A549 (cell line): ENCODE measurements at regions not wholly inside any gene's neighbourhood (a gene's known extent, or its start where the extent isn't known, plus 50 kb on each side); places are given as distances from the start of the nearest gene placed in this dataset.

Source experiments
- ATAC-seq, 2 experiments: fragments of 200-7000 bp in 1 of 2; fragments of >200 bp in 1 of 2; cut with Nextera tagmentation in 1 of 2; cut with Tn5 transposase in 1 of 2; 3 replicates each; pipeline versions ENCODE4 v1.8.0 to v1.9.1; 2018 to 2020; ENCODE audit warnings: mild to moderate bottlenecking in 1 of 2, moderate library complexity in 1 of 2
- CTCF ChIA-PET: fragments of 300-600 bp; sonication (Branson Sonifier 250); formaldehyde crosslinking; extraction: SDS; loops from one replicate; lab custom pipeline; 2021; ENCODE audit warnings: antibody characterized with exemption, inconsistent platforms; lab: Yijun Ruan, JAX
- POLR2A ChIA-PET: fragments of 350-600 bp; formaldehyde crosslinking; extraction: SDS; loops from one replicate; lab custom pipeline; 2021; ENCODE audit warnings: antibody characterized with exemption, inconsistent platforms; lab: Yijun Ruan, JAX
- DNase-seq, 2 experiments: peaks; one replicate each; pipeline versions ENCODE4 v3.0.0 to v3.0.0-alpha.2; 2011 to 2016; ENCODE audit warnings: low read depth in 1 of 2, low spot score in 1 of 2
- FAIRE-seq: peaks from 2 replicates; lab custom pipeline; 2011; peaks lifted over from hg19 to GRCh38; lab: Jason Lieb, UNC
- H3K27ac ChIP-seq, 2 experiments: fragments of >200 bp; sonication (Bioruptor Twin); formaldehyde crosslinking; 3 replicates each; pipeline ENCODE4 v1.5.1; 2016 to 2017
- H3K4me1 ChIP-seq: fragments of >200 bp; sonication (Bioruptor Twin); formaldehyde crosslinking; 3 replicates; pipeline ENCODE4 v1.6.1; 2016
- H3K4me2 ChIP-seq: fragments of >200 bp; sonication (Bioruptor Twin); formaldehyde crosslinking; 3 replicates; pipeline ENCODE4 v1.6.1; 2016
- H3K4me3 ChIP-seq: fragments of >200 bp; sonication (Bioruptor Twin); formaldehyde crosslinking; 3 replicates; pipeline ENCODE4 v1.5.1; 2016
- H3K9me3 ChIP-seq: fragments of >200 bp; sonication (Bioruptor Twin); formaldehyde crosslinking; 3 replicates; pipeline ENCODE4 v1.6.1; 2016
- BHLHE40 ChIP-seq: IDR thresholded peaks from 2 replicates; pipeline ENCODE4 v1.6.1; 2012; ENCODE audit warnings: low read depth, low read length, inconsistent platforms
- CBX2 ChIP-seq: fragments of 200-600 bp; sonication (generic); IDR thresholded peaks from 2 replicates; pipeline ENCODE4 v1.6.1; 2016; ENCODE audit warnings: low read depth, mild to moderate bottlenecking, borderline replicate concordance
- CEBPB ChIP-seq, 2 experiments: fragments of >200 bp in 1 of 2; sonication (Bioruptor Twin) in 1 of 2; formaldehyde crosslinking in 1 of 2; IDR thresholded peaks; 2 replicates each; pipeline ENCODE4 v1.6.1; 2012 to 2016
- EHF ChIP-seq: fragments of 250-450 bp; sonication (Bioruptor Pico); IDR thresholded peaks from 2 replicates; pipeline ENCODE4 v1.5.0; 2020; ENCODE audit warnings: mild to moderate bottlenecking
- EP300 ChIP-seq, 2 experiments: fragments of >200 bp; sonication (Bioruptor Twin); formaldehyde crosslinking; IDR thresholded peaks; 2 replicates in 1 of 2; 3 replicates in 1 of 2; pipeline ENCODE4 v1.6.1; 2016 to 2017
- ESRRA ChIP-seq: fragments of 150-350 bp; IDR thresholded peaks from 2 replicates; pipeline ENCODE4 v1.6.1; 2014; ENCODE audit warnings: mild to moderate bottlenecking, low read length, borderline replicate concordance
- FOSB ChIP-seq: fragments of 250-450 bp; sonication (Bioruptor Pico); IDR thresholded peaks from 2 replicates; pipeline ENCODE4 v1.5.0; 2020; ENCODE audit warnings: mild to moderate bottlenecking, moderate library complexity
- FOSL2 ChIP-seq, 2 experiments: fragments of 450-650 bp in 1 of 2; fragments of >200 bp in 1 of 2; sonication (Bioruptor Twin) in 1 of 2; formaldehyde crosslinking; IDR thresholded peaks; 2 replicates each; pipeline versions ENCODE4 v1.5.0 to v1.6.1; 2016 to 2020; ENCODE audit warnings: mild to moderate bottlenecking in 1 of 2, moderate library complexity in 1 of 2
- FOXS1 ChIP-seq: fragments of 250-450 bp; sonication (Bioruptor Pico); IDR thresholded peaks from 2 replicates; pipeline ENCODE4 v1.5.0; 2020; ENCODE audit warnings: mild to moderate bottlenecking, moderate library complexity
- HDAC2 ChIP-seq: fragments of 200-600 bp; sonication (generic); IDR thresholded peaks from 2 replicates; pipeline ENCODE4 v1.6.1; 2016
- HEYL ChIP-seq: fragments of 250-450 bp; sonication (Bioruptor Pico); IDR thresholded peaks from 2 replicates; pipeline ENCODE4 v1.8.0; 2021; ENCODE audit warnings: mild to moderate bottlenecking, moderate library complexity
- HOXB5 ChIP-seq: fragments of 250-450 bp; sonication (Bioruptor Pico); IDR thresholded peaks from 2 replicates; pipeline ENCODE4 v1.5.0; 2020; ENCODE audit warnings: mild to moderate bottlenecking, moderate library complexity
- JUN ChIP-seq, 2 experiments: fragments of >200 bp; sonication (Bioruptor Twin); formaldehyde crosslinking; IDR thresholded peaks; 2 replicates in 1 of 2; 3 replicates in 1 of 2; pipeline ENCODE4 v1.6.1; 2016 to 2017
- JUNB ChIP-seq: fragments of >200 bp; sonication (Bioruptor Twin); formaldehyde crosslinking; IDR thresholded peaks from 2 replicates; pipeline ENCODE4 v1.6.1; 2016
- KDM5A ChIP-seq: fragments of 200-600 bp; sonication (generic); IDR thresholded peaks from 2 replicates; pipeline ENCODE4 v1.6.1; 2016; ENCODE audit warnings: antibody characterized with exemption, mild to moderate bottlenecking
- MAFK ChIP-seq: fragments of 450-650 bp; IDR thresholded peaks from 2 replicates; pipeline ENCODE4 v1.6.1; 2014; ENCODE audit not compliant: partially characterized antibody
- MYC ChIP-seq: IDR thresholded peaks from 2 replicates; pipeline ENCODE4 v1.6.1; 2012; ENCODE audit warnings: mild to moderate bottlenecking, inconsistent platforms, low read length, improper control_type of control experiment, borderline replicate concordance
- NR3C1 ChIP-seq: fragments of >200 bp; sonication (Bioruptor Twin); formaldehyde crosslinking; IDR thresholded peaks from 3 replicates; pipeline ENCODE4 v1.6.1; 2017
- PHF8 ChIP-seq: fragments of 200-600 bp; sonication (generic); IDR thresholded peaks from 2 replicates; pipeline ENCODE4 v1.6.1; 2016; ENCODE audit warnings: low read depth, mild to moderate bottlenecking, antibody characterized with exemption, moderate library complexity, borderline replicate concordance
- POLR2AphosphoS2 ChIP-seq: conservative IDR thresholded peaks from 2 replicates; pipeline ENCODE4 v1.6.1; 2012; ENCODE audit warnings: low read length, improper control_type of control experiment, inconsistent platforms
- RAD21 ChIP-seq, 2 experiments: fragments of >200 bp in 1 of 2; sonication (Bioruptor Twin) in 1 of 2; formaldehyde crosslinking in 1 of 2; IDR thresholded peaks in 1 of 2; conservative IDR thresholded peaks in 1 of 2; 2 replicates in 1 of 2; 3 replicates in 1 of 2; pipeline ENCODE4 v1.6.1; 2012 to 2018; ENCODE audit warnings: inconsistent platforms in 1 of 2
- TP53 ChIP-seq: fragments of 250-450 bp; sonication (Bioruptor Pico); IDR thresholded peaks from 2 replicates; pipeline ENCODE4 v1.5.0; 2021; ENCODE audit warnings: mild to moderate bottlenecking, moderate library complexity
- ZNF302 ChIP-seq: fragments of 250-450 bp; sonication (Bioruptor Pico); IDR thresholded peaks from 2 replicates; pipeline ENCODE4 v1.9.0; 2021; ENCODE audit warnings: inconsistent platforms, mild to moderate bottlenecking, moderate library complexity
- ZSCAN20 ChIP-seq: fragments of 250-450 bp; sonication (Bioruptor Pico); IDR thresholded peaks from 2 replicates; pipeline ENCODE4 v1.8.0; 2022; ENCODE audit warnings: mild to moderate bottlenecking, moderate library complexity
- WGBS: methylation state at CpG from one replicate; pipeline ENCODE4 v1.1.6; 2017; ENCODE audit errors: missing lambda C conversion rate; 5-methylcytosine and 5-hydroxymethylcytosine counted together
- TF ChIP-seq, protein P1 (sequence below): fragments of 250-450 bp; sonication (Bioruptor Pico); IDR thresholded peaks from 2 replicates; pipeline ENCODE4 v1.5.0; 2020; ENCODE audit warnings: low read depth, mild to moderate bottlenecking, moderate library complexity
- TF ChIP-seq, protein P2 (sequence below): fragments of >200 bp; sonication (Bioruptor Twin); formaldehyde crosslinking; IDR thresholded peaks from 2 replicates; pipeline ENCODE4 v1.6.1; 2016
- TF ChIP-seq, protein P3 (sequence below): fragments of 450-650 bp; IDR thresholded peaks from 2 replicates; pipeline ENCODE4 v1.6.1; 2014; ENCODE audit warnings: antibody characterized with exemption
- TF ChIP-seq, protein P4 (sequence below): fragments of >200 bp; sonication (Bioruptor Twin); formaldehyde crosslinking; IDR thresholded peaks from 3 replicates; pipeline ENCODE4 v1.6.1; 2016

DNA sequence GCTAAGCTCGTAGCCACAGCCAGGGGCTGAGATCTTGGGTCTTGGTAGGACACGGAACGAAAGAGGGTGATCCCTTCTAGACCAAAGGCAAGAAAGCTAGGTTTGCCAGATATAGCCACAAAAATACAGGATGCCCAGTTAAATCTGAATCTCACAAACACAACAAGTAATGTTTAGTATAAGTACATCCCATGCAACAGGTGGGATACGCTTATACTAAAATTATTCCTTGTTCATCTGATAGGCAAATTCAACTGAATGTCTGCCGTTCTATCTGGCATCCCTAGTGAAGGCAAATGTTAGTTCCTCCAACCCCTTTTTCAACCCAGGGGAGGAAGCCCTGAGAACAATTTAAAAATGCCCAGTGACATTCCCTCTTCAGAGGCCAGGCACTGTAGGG, 131.1 kb upstream of the MGMT start:
- no peak for ATAC-seq
- no peak for DNase-seq
- ChIA-PET POLR2A (no interaction called here), CTCF (no interaction called here)
- no peak overlapping the region for H3K4me2 ChIP-seq
- WGBS = 10% methylated on average over 5 of the region's 5 CpGs
- no peak overlapping the region for H3K27ac ChIP-seq
- no peak for FAIRE-seq
- H3K4me1 ChIP-seq = no peaks in the 10 kb centered on the region
- no peak overlapping the region for H3K4me3 ChIP-seq
- no peaks in the 10 kb centered on the region for H3K9me3 ChIP-seq
- TF ChIP-seq, protein P1, sequence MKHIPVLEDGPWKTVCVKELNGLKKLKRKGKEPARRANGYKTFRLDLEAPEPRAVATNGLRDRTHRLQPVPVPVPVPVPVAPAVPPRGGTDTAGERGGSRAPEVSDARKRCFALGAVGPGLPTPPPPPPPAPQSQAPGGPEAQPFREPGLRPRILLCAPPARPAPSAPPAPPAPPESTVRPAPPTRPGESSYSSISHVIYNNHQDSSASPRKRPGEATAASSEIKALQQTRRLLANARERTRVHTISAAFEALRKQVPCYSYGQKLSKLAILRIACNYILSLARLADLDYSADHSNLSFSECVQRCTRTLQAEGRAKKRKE (CRISPR knock-in tag) = no peak
- TF ChIP-seq ESRRA (no peak), CBX2 (no peak), JUNB (no peak), EHF (CRISPR knock-in tag) (no peak), ZSCAN20 (no peak), HEYL (CRISPR knock-in tag) (no peak), RAD21 (conservative IDR thresholded peaks at IDR 0.05 in 1 of 2, IDR thresholded peaks at IDR 0.05 in 1 of 2) (no peak), CEBPB (IDR thresholded peaks at IDR 0.05) (no peak), POLR2AphosphoS2 (no peak), FOSB (CRISPR knock-in tag) (no peak)
- TF ChIP-seq, protein P2, sequence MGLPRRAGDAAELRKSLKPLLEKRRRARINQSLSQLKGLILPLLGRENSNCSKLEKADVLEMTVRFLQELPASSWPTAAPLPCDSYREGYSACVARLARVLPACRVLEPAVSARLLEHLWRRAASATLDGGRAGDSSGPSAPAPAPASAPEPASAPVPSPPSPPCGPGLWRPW = no peak
- TF ChIP-seq, protein P3, sequence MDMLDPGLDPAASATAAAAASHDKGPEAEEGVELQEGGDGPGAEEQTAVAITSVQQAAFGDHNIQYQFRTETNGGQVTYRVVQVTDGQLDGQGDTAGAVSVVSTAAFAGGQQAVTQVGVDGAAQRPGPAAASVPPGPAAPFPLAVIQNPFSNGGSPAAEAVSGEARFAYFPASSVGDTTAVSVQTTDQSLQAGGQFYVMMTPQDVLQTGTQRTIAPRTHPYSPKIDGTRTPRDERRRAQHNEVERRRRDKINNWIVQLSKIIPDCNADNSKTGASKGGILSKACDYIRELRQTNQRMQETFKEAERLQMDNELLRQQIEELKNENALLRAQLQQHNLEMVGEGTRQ = no peak
- TF ChIP-seq, all 56 proteins: peak for 0

DNA sequence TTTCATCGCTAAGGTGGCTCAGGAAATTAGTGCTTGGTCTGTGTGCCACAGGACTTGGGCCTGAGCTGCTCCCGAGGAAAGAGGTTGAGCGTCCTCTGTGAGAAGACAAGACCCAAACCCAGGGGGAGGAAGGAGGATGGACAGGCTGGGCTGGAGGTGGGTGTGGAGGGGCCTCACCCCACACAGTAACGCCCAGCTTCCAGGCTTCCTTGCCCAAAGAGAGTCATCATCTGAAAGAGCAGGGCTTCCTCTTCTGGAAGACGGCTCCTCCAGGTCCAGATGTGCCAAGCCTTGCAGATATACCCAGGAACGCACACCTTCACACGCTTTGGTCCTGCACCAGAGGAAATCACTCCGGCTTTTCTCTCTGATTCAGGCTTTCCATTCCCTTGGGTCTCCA, 127.8 kb upstream of the MGMT start:
- POLR2A ChIA-PET = no interaction called here
- no peaks in the 10 kb centered on the region for H3K9me3 ChIP-seq
- H3K4me1 ChIP-seq = no peaks in the 10 kb centered on the region
- DNase-seq (no peak), FAIRE-seq (no peak), ATAC-seq (no peak)
- no peak for TF ChIP-seq TP53 (CRISPR knock-in tag)
- no peak for TF ChIP-seq JUN (IDR thresholded peaks at IDR 0.05)
- TF ChIP-seq BHLHE40 = no peak
- TF ChIP-seq, protein P2 = no peak
- TF ChIP-seq KDM5A = no peak
- TF ChIP-seq EP300 (IDR thresholded peaks at IDR 0.05) = no peak
- TF ChIP-seq ZNF302 (CRISPR knock-in tag) = no peak
- TF ChIP-seq FOSL2 (IDR thresholded peaks at IDR 0.05) = no peak
- no peak for TF ChIP-seq FOSL2 (CRISPR knock-in tag; IDR thresholded peaks at IDR 0.05)
- no peak for TF ChIP-seq HEYL (CRISPR knock-in tag)
- no peak for TF ChIP-seq NR3C1
- TF ChIP-seq MAFK = no peak
- TF ChIP-seq, protein P4, sequence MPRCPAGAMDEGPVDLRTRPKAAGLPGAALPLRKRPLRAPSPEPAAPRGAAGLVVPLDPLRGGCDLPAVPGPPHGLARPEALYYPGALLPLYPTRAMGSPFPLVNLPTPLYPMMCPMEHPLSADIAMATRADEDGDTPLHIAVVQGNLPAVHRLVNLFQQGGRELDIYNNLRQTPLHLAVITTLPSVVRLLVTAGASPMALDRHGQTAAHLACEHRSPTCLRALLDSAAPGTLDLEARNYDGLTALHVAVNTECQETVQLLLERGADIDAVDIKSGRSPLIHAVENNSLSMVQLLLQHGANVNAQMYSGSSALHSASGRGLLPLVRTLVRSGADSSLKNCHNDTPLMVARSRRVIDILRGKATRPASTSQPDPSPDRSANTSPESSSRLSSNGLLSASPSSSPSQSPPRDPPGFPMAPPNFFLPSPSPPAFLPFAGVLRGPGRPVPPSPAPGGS = no peak
- TF ChIP-seq POLR2AphosphoS2 = no peak
- no peak for TF ChIP-seq HOXB5 (CRISPR knock-in tag)
- no peak for TF ChIP-seq MYC
- no peak for TF ChIP-seq HDAC2
- no peak for TF ChIP-seq FOXS1
- TF ChIP-seq JUNB = no peak
- TF ChIP-seq PHF8 = no peak
- no peak overlapping the region for H3K4me3 ChIP-seq
- no peak overlapping the region for H3K4me2 ChIP-seq
- CTCF ChIA-PET = no interaction called here
- H3K27ac ChIP-seq = no peak overlapping the region
- WGBS = 18% methylated on average over 8 of the region's 8 CpGs
